Subcutaneous abdominal adipose tissue (tissue), 5 donors: ENCODE measurements at regions not wholly inside any gene's neighbourhood (a gene's known extent, or its start where the extent isn't known, plus 50 kb on each side); places are given as distances from the start of the nearest gene placed in this dataset.

ENCODE experiments used
- H3K27ac ChIP-seq: one replicate; pipeline ENCODE4 v1.7.0; 2013; ENCODE audit warnings: low read depth, mild to moderate bottlenecking, inconsistent platforms, low read length, moderate library complexity
- H3K27me3 ChIP-seq, 5 donors: one replicate each; pipeline ENCODE4 v1.7.0; 2013; ENCODE audit warnings: low read length in 5 of 5, inconsistent platforms in 1 of 5; ENCODE audit not compliant: control insufficient read depth in 5 of 5, insufficient read depth in 4 of 5
- H3K36me3 ChIP-seq, 5 donors: one replicate each; pipeline ENCODE4 v1.7.0; 2013; ENCODE audit warnings: low read length in 5 of 5; ENCODE audit not compliant: control insufficient read depth in 5 of 5, insufficient read depth in 5 of 5
- H3K4me1 ChIP-seq, 5 donors: one replicate each; pipeline ENCODE4 v1.7.0; 2013; ENCODE audit warnings: low read length in 5 of 5, mild to moderate bottlenecking in 3 of 5, moderate library complexity in 1 of 5; ENCODE audit not compliant: control insufficient read depth in 5 of 5, insufficient read depth in 5 of 5
- H3K4me3 ChIP-seq, 5 donors: one replicate each; pipeline ENCODE4 v1.7.0; 2013; ENCODE audit warnings: low read length in 5 of 5, low read depth in 1 of 5
- H3K9ac ChIP-seq, 5 donors: one replicate each; pipeline ENCODE4 v1.7.0; 2013; ENCODE audit warnings: low read length in 5 of 5, mild to moderate bottlenecking in 4 of 5, moderate library complexity in 3 of 5
- H3K9me3 ChIP-seq, 5 donors: one replicate each; pipeline ENCODE4 v1.7.0; 2013; ENCODE audit warnings: low read length in 5 of 5; ENCODE audit not compliant: control insufficient read depth in 5 of 5
- donor health status: healthy.
- donor health status: healthy.
- donor health status: healthy.
- donor health status: healthy.
- donor health status: healthy.

GRCh38 chr12:89895101-89895500, 186.5 kb upstream of the ATP2B1 start:
- no peak overlapping the region for H3K9ac ChIP-seq
- no peaks in the 10 kb centered on the region for H3K36me3 ChIP-seq
- H3K4me3 ChIP-seq: no peak overlapping the region
- no peaks in the 10 kb centered on the region for H3K9me3 ChIP-seq
- peaks cover 0 to 4% (median 0%) of the 10 kb centered on the region in 5 donors for H3K4me1 ChIP-seq
- no peak overlapping the region for H3K27ac ChIP-seq
- no peaks in the 10 kb centered on the region for H3K27me3 ChIP-seq

GRCh38 chr12:89893972-89894706, 185.5 kb upstream of the ATP2B1 start:
- H3K9me3 ChIP-seq: no peaks in the 10 kb centered on the region
- H3K4me3 ChIP-seq: no peak overlapping the region
- no peaks in the 10 kb centered on the region for H3K27me3 ChIP-seq
- H3K27ac ChIP-seq: no peak overlapping the region
- H3K36me3 ChIP-seq: no peaks in the 10 kb centered on the region
- no peak overlapping the region for H3K9ac ChIP-seq
- H3K4me1 ChIP-seq: peaks cover 0 to 4% (median 0%) of the 10 kb centered on the region in 5 donors

- H3K27me3 ChIP-seq: no peaks in the 10 kb centered on the region
- H3K36me3 ChIP-seq: no peaks in the 10 kb centered on the region
- H3K4me1 ChIP-seq: peaks cover 0 to 4% (median 0%) of the 10 kb centered on the region in 5 donors
- H3K9ac ChIP-seq: no peak overlapping the region
- H3K9me3 ChIP-seq: no peaks in the 10 kb centered on the region
- no peak overlapping the region for H3K4me3 ChIP-seq
- no peak overlapping the region for H3K27ac ChIP-seq
Observed at GRCh38 chr12:89892436-89892835, 183.8 kb upstream of the ATP2B1 start.

GRCh38 chr12:89891933-89892332, 183.3 kb upstream of the ATP2B1 start:
- Histone ChIP-seq H3K9ac (no peak overlapping the region), H3K4me1 (peaks cover 0 to 4% (median 0%) of the 10 kb centered on the region in 5 donors), H3K27ac (no peak overlapping the region), H3K9me3 (no peaks in the 10 kb centered on the region), H3K36me3 (no peaks in the 10 kb centered on the region), H3K27me3 (no peaks in the 10 kb centered on the region), H3K4me3 (no peak overlapping the region)

GRCh38 chr12:89890161-89890560, 181.5 kb upstream of the ATP2B1 start:
- Histone ChIP-seq H3K9me3 (no peaks in the 10 kb centered on the region), H3K9ac (no peak overlapping the region), H3K27me3 (no peaks in the 10 kb centered on the region), H3K4me1 (peaks cover 0 to 4% (median 0%) of the 10 kb centered on the region in 5 donors), H3K4me3 (no peak overlapping the region), H3K36me3 (no peaks in the 10 kb centered on the region), H3K27ac (no peak overlapping the region)

- H3K36me3 ChIP-seq: no peaks in the 10 kb centered on the region
- no peak overlapping the region for H3K4me3 ChIP-seq
- no peak overlapping the region for H3K27ac ChIP-seq
- H3K27me3 ChIP-seq: no peaks in the 10 kb centered on the region
- no peaks in the 10 kb centered on the region for H3K9me3 ChIP-seq
- H3K4me1 ChIP-seq: peaks cover 0 to 2% (median 0%) of the 10 kb centered on the region in 5 donors
- no peak overlapping the region for H3K9ac ChIP-seq
Observed at GRCh38 chr12:89889062-89889461, 180.4 kb upstream of the ATP2B1 start.

- Histone ChIP-seq H3K4me3 (no peak overlapping the region), H3K27me3 (no peaks in the 10 kb centered on the region), H3K4me1 (no peaks in the 10 kb centered on the region)
Observed at GRCh38 chr12:89884952-89885351, 176.3 kb upstream of the ATP2B1 start.

GRCh38 chr12:89884416-89884898, 175.8 kb upstream of the ATP2B1 start:
- Histone ChIP-seq H3K4me1 (no peaks in the 10 kb centered on the region), H3K27ac (no peak overlapping the region), H3K9ac (no peak overlapping the region), H3K4me3 (no peak overlapping the region), H3K36me3 (no peaks in the 10 kb centered on the region), H3K27me3 (no peaks in the 10 kb centered on the region), H3K9me3 (no peaks in the 10 kb centered on the region)

More at GRCh38 chr12:89884952-89885351, 176.3 kb upstream of the ATP2B1 start:
- Histone ChIP-seq H3K9ac (no peak overlapping the region), H3K36me3 (no peaks in the 10 kb centered on the region), H3K27ac (no peak overlapping the region), H3K9me3 (no peaks in the 10 kb centered on the region)

GRCh38 chr12:89883630-89884389, 175.2 kb upstream of the ATP2B1 start:
- Histone ChIP-seq H3K27ac (no peak overlapping the region), H3K9ac (no peak overlapping the region), H3K4me3 (no peak overlapping the region), H3K36me3 (no peaks in the 10 kb centered on the region), H3K27me3 (no peaks in the 10 kb centered on the region), H3K9me3 (no peaks in the 10 kb centered on the region), H3K4me1 (no peaks in the 10 kb centered on the region)

- H3K9ac ChIP-seq: no peak overlapping the region
- no peak overlapping the region for H3K4me3 ChIP-seq
- H3K36me3 ChIP-seq: no peaks in the 10 kb centered on the region
- no peaks in the 10 kb centered on the region for H3K27me3 ChIP-seq
- no peaks in the 10 kb centered on the region for H3K9me3 ChIP-seq
- no peak overlapping the region for H3K27ac ChIP-seq
- no peaks in the 10 kb centered on the region for H3K4me1 ChIP-seq
Observed at GRCh38 chr12:89882792-89883191, 174.2 kb upstream of the ATP2B1 start.
